Posterior cingulate gyrus (tissue), 11 donors: ENCODE measurements at regions not wholly inside any gene's neighbourhood (a gene's known extent, or its start where the extent isn't known, plus 50 kb on each side); places are given as distances from the start of the nearest gene placed in this dataset.
A peak's percentile ranks its signal among the peaks of the same experiment; 100 is the strongest.

Experiments used
- DNase-seq, 10 donors: peaks; one replicate each; pipeline versions ENCODE4 v3.0.0 to v3.0.0-alpha.2; 2020 to 2021; ENCODE audit warnings: mixed read lengths in 3 of 10
- intact Hi-C: fragments of 100-400 bp; cut with DNase I; formaldehyde crosslinking; loops from one replicate; pipeline ENCODE4 v1.15.1; 2023

DNA sequence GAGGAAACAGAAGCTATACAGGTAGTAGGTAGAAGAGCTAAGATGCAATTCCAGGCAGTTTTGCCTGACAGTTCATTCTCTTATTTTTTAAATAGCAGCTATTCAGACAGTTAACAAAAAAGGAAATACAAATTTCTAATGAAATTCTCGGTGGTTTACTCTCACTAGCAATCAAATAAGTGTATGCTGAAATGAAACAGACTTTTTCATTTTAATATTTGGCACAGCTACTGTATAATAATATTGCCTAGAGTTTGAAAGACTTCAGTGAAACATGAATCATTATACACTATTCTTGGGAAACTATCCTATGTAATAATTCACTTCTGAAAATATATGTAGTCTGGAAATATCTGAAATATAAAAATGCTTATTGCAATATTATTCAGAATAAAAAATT is 463.2 kb upstream of the AGTR1 start:
- intact Hi-C loops = no loop called here
- DNase-seq = no peak

- intact Hi-C loops = no loop called here
Measured at GRCh38 chr3:148235566-148235965, 462.1 kb upstream of the AGTR1 start.

GRCh38 chr3:148238421-148238821 is 459.3 kb upstream of the AGTR1 start:
- DNase-seq = no peak
- intact Hi-C loops = no loop called here

More at GRCh38 chr3:148235566-148235965, 462.1 kb upstream of the AGTR1 start:
- DNase-seq = peak in 1 of 10 donors; percentile 46

GRCh38 chr3:148240351-148240750 is 457.4 kb upstream of the AGTR1 start:
- intact Hi-C loops = no loop called here
- no peak for DNase-seq

DNA sequence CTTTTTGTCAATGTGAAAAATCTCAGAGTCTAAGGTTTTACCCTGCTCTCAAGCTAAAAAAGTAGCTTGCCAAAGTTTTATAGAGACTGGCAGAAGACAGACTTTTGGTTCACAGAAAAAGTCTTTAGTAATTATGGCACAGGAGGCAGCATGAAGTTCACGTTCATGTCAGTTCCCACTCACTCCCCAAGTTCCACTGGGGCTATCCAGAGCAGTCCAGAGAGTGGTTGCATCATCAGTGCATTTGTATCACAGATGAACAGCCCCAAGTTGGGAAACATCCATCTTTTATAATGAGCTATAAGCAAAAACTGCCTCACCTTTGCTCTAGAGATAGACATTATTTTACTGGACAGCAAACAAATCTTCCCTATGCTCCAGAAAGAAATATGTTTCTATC is 454.1 kb upstream of the AGTR1 start:
- DNase-seq = no peak
- intact Hi-C loops = no loop called here

DNA sequence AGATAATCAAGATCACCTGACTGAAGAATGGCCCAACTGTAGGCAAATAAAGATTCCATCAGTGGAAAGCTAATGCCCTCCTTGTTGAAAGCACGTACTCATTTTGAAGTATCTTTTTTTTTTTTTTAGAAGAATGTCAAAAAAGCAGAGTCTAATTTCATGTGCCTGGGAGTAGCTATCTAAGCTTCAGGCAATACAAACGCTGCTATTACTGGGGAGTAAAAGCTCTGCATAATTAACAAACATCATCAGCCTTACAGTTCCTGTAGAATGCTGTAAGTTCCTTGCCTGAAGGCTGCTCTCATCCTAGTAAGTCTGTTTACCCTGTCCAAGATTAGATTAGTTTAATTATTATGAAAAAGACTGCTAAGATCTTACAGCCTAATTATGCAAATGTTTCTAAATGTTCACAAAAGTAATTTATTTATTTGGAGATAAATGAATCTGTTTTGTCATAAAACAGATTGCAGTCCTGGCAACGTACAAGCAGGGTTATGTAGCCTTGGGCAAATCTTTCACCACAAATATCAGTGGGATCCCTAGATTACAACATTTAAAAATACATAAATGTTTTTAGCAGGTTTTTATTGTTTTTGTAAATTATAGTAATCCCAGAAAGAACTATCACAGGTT is 451.3 kb upstream of the AGTR1 start:
- intact Hi-C loops = no loop called here
- no peak for DNase-seq

GRCh38 chr3:148253713-148254112 is 444.0 kb upstream of the AGTR1 start:
- DNase-seq = no peak
- intact Hi-C loops = no loop called here

- intact Hi-C loops = no loop called here
- no peak for DNase-seq
Measured at GRCh38 chr3:148254402-148254801, 443.3 kb upstream of the AGTR1 start.

GRCh38 chr3:148255981-148256969 is 441.4 kb upstream of the AGTR1 start:
- no peak for DNase-seq
- intact Hi-C loops = no loop called here

DNA sequence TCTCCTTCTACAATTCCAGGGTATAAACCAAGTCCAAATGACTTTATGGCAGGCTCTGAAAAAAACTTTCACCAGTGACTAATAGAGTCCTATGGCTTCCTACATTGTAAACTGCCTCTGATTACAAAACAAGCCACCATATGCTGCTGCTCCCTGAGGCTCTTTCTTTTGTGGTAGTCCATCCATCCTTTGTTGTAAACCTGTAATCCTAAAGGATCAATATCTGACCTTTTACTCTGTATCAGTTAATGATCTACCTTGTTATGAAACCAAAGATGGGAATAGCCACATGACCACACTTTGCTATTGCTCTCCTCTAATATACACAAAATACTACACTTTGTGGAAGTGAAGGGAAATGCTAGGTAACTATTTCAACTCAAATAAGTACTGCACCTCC is 434.7 kb upstream of the AGTR1 start:
- intact Hi-C loops = no loop called here
- DNase-seq = no peak

GRCh38 chr3:148265841-148266240 is 431.9 kb upstream of the AGTR1 start:
- no peak for DNase-seq
- intact Hi-C loops = no loop called here

DNA sequence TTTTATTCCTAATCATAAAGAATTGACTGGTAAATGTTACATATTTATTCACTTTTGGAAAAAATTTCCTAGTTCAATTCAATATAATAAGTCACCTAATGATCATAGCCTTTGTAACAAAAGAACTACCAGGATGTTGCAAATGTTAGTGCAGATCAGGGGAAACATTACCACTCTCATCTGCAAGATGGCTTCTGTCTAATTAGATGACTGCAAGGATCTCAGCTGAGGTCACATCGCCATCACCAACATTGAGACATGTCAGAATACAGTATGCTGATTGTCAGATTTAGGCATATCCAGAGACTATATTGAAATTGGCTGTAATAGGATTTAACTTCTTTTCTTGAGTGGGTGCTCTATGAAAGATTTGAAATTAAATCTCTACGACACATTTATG is 431.4 kb upstream of the AGTR1 start:
- intact Hi-C loops = no loop called here
- DNase-seq = no peak

GRCh38 chr3:148269816-148270215 is 427.9 kb upstream of the AGTR1 start:
- intact Hi-C loops = no loop called here
- peak in 3 of 10 donors; percentile 6 to 47 (median 20) for DNase-seq

- peak in 3 of 10 donors; percentile 61 to 82 (median 75) for DNase-seq
- intact Hi-C loops = no loop called here
Measured at GRCh38 chr3:148280623-148281242, 417.0 kb upstream of the AGTR1 start.

DNA sequence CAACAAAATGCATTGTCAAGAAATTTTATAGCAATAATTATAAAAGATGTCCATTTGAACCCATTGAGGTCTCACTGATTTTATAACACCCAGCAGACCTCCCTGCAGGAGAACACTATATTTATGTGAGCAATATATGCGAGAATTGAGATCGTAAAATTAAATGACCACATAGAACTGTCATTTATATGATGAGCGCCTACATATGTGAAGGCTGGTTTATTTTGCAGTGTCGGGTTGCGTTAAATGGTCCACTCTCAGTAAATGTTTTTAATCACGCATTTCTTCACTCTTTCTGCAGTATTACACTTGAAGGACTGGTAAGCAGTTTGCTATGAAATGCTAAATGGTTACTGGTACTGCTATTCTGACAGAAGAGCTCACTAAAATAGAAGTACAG is 408.5 kb upstream of the AGTR1 start:
- no peak for DNase-seq
- intact Hi-C loops = no loop called here

DNA sequence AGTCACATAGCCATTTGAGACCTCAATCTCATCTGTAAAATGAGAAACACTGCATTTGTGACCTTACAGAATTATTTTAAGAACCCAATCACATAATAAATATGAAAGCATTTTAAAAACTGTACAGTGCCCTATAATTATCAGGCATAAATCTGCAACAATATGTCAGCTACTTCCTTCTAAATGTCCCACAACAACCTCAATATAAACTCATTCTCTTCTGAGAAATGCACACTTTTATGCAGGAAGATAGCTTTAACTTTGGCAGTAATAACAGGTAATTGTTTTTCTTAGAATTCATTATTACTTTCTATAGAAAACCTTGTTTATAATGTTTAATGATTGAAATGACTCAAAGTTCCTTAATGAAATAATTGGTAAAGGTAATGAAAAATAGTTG is 400.7 kb upstream of the AGTR1 start:
- intact Hi-C loops = no loop called here

DNA sequence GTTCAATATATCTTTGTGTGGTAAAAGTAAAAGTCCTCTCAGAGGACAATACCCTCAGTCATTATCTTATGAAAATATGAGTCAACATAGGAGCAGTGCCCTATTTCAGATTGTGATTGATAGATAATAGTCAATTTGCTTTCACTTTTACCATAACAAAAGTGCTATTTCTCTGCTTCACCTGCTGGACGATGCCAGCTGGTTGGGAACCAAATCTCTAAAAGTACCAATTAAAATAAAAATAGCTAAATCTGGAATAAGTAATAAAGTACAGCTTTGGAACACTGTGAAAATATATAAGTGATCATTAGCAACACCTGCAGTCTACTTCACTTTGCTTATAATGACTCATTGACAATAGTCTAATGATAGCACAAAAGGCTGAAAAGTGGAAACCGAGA is 390.3 kb upstream of the AGTR1 start:
- intact Hi-C loops = no loop called here
- no peak for DNase-seq

More for the DNA sequence above, 400.7 kb upstream of the AGTR1 start:
- no peak for DNase-seq

GRCh38 chr3:148309390-148310035 is 388.2 kb upstream of the AGTR1 start:
- intact Hi-C loops = no loop called here
- no peak for DNase-seq

DNA sequence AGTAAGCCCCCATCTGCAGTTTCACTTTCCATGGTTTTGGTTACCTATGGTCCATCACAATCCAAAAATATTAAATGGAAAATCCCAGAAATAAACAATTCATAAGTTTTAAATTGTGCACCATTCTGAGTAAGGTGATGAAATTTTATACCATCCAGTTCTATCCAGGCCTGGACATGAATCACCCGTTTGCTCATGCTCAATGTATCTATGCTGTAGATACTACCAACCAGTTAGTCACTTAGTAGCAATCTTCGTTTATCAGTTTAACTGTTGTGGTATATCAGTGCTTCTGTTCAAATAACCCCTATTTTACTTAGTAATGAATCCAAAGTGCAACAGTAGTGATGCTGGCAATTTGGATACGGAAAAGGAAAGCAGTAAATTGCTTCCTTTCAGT is 381.9 kb upstream of the AGTR1 start:
- intact Hi-C loops = no loop called here
- no peak for DNase-seq

- intact Hi-C loops = no loop called here
- DNase-seq = no peak
Measured at GRCh38 chr3:148318240-148318639, 379.5 kb upstream of the AGTR1 start.
